Ascending aorta (tissue), 2 donors: ENCODE measurements at regions not wholly inside any gene's neighbourhood (a gene's known extent, or its start where the extent isn't known, plus 50 kb on each side); places are given as distances from the start of the nearest gene placed in this dataset.

ENCODE experiments used
- DNase-seq, 2 donors: peaks; one replicate each; pipeline ENCODE4 v3.0.0-alpha.2; 2019; ENCODE audit warnings: low spot score in 2 of 2
- H3K27ac ChIP-seq, 2 donors: fragments of 200-600 bp; sonication (generic); one replicate each; pipeline ENCODE4 v1.5.1; 2016 to 2017; ENCODE audit warnings: mild to moderate bottlenecking in 1 of 2
- H3K27me3 ChIP-seq: fragments of 200-600 bp; sonication (generic); one replicate; pipeline ENCODE4 v1.5.1; 2017
- H3K36me3 ChIP-seq, 2 donors: fragments of 200-600 bp; sonication (generic); one replicate each; pipeline ENCODE4 v1.5.1; 2016
- H3K4me1 ChIP-seq, 2 donors: fragments of 200-600 bp; sonication (generic); one replicate each; pipeline ENCODE4 v1.5.1; 2016 to 2017; ENCODE audit warnings: mild to moderate bottlenecking in 1 of 2
- H3K4me3 ChIP-seq, 2 donors: fragments of 200-600 bp; sonication (generic); one replicate each; pipeline ENCODE4 v1.5.1; 2016 to 2017; ENCODE audit warnings: mild to moderate bottlenecking in 1 of 2
- H3K9me3 ChIP-seq, 2 donors: fragments of 200-600 bp; sonication (generic); one replicate each; pipeline ENCODE4 v1.5.1; 2016
- intact Hi-C: fragments of 100-400 bp; cut with DNase I; formaldehyde crosslinking; loops from one replicate; pipeline ENCODE4 v1.15.1; 2023
- TF ChIP-seq, protein P1 (sequence below), 3 experiments: fragments of 200-600 bp in 2 of 3; fragments of 450-650 bp in 1 of 3; sonication (generic) in 2 of 3; IDR thresholded peaks; one replicate each; pipeline ENCODE4 v1.5.1; 2016 to 2019; ENCODE audit warnings: antibody characterized with exemption in 3 of 3, mild to moderate bottlenecking in 1 of 3, moderate library complexity in 1 of 3

DNA sequence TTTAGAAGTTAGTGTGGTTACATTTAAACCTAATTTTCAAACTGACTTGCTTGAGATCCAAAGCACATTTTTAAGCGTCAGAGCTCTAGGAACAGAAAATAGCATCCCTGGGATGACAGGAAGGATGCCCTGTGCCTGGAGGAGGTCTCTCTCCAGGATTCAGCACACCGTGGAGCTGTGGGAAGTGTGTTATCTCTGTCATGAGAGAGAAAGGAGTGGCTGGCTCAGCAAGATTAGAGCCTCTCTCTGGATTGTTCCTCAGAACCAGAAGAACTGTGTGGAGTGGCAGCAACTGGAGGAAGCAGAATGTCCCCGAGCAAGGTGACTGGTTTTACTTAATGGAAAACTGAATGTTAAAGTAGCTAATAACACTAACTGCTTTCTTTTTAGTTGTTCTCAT lies 233.6 kb upstream of the TGFBR2 start:
- DNase-seq: no peak
- Histone ChIP-seq H3K36me3 (no peaks in the 10 kb centered on the region), H3K27me3 (no peaks in the 10 kb centered on the region), H3K4me3 (no peak overlapping the region), H3K9me3 (no peaks in the 10 kb centered on the region), H3K27ac (no peak overlapping the region), H3K4me1 (peaks cover 0 to 11% of the 10 kb centered on the region in 2 donors)
- intact Hi-C loops: no loop called here
- TF ChIP-seq, protein P1, sequence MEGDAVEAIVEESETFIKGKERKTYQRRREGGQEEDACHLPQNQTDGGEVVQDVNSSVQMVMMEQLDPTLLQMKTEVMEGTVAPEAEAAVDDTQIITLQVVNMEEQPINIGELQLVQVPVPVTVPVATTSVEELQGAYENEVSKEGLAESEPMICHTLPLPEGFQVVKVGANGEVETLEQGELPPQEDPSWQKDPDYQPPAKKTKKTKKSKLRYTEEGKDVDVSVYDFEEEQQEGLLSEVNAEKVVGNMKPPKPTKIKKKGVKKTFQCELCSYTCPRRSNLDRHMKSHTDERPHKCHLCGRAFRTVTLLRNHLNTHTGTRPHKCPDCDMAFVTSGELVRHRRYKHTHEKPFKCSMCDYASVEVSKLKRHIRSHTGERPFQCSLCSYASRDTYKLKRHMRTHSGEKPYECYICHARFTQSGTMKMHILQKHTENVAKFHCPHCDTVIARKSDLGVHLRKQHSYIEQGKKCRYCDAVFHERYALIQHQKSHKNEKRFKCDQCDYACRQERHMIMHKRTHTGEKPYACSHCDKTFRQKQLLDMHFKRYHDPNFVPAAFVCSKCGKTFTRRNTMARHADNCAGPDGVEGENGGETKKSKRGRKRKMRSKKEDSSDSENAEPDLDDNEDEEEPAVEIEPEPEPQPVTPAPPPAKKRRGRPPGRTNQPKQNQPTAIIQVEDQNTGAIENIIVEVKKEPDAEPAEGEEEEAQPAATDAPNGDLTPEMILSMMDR (IDR thresholded peaks at IDR 0.05): no peak

DNA sequence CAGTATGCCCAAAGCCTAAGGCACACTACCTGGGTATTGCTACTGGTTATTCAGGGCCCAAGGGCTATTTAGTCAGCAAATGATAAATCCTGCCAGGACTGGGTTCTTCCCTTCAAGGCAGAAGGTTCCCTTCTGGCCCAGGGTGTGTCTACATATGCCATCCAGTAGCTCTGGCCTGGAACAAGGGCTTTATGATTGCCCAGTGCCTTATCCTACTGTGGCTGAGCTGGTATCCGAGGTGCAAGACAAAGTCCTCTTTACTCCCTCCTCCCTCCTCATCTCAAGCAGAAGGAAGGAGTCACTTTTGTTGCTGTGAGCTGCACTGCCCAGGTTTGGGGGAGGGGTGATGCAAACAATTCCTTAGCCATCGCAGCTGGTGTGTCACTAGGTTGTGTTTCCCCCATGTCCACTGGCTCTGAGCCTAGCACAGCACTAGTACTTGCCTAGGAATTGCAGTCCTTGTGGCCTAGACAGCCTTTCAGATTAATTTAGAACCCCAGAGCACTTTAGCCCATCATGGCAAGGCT lies 221.8 kb upstream of the TGFBR2 start:
- no peak overlapping the region for H3K27ac ChIP-seq
- no peak overlapping the region for H3K4me3 ChIP-seq
- TF ChIP-seq, protein P1 (IDR thresholded peaks at IDR 0.05): no peak
- no peak for DNase-seq
- H3K9me3 ChIP-seq: peaks cover 0 to 6% of the 10 kb centered on the region in 2 donors
- H3K27me3 ChIP-seq: no peaks in the 10 kb centered on the region
- H3K36me3 ChIP-seq: no peaks in the 10 kb centered on the region
- intact Hi-C loops: no loop called here
- H3K4me1 ChIP-seq: no peaks in the 10 kb centered on the region

DNA sequence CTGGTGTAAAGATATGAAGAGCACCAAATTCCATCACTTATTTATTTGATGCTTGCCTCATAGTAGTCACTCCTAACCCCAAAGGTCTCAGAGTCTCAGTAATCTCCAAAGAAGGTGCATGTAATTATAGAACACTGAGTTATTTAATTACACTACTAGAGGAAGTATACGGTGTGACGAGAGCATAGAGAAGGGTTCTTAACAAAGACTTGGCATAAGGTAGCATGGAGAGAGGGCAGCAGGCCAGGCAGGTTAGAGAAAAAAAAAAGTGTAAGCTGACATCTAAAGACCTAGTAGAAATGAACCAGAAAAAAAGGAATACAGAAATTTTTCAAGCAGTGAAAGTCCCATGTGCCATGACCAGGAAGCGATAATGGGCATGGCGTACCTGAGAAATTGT lies 213.3 kb upstream of the TGFBR2 start:
- DNase-seq: no peak
- no peaks in the 10 kb centered on the region for H3K4me1 ChIP-seq
- TF ChIP-seq, protein P1 (IDR thresholded peaks at IDR 0.05): no peak
- intact Hi-C loops: no loop called here
- H3K27me3 ChIP-seq: no peaks in the 10 kb centered on the region
- H3K9me3 ChIP-seq: no peaks in the 10 kb centered on the region
- H3K36me3 ChIP-seq: no peaks in the 10 kb centered on the region
- no peak overlapping the region for H3K4me3 ChIP-seq
- no peak overlapping the region for H3K27ac ChIP-seq

DNA sequence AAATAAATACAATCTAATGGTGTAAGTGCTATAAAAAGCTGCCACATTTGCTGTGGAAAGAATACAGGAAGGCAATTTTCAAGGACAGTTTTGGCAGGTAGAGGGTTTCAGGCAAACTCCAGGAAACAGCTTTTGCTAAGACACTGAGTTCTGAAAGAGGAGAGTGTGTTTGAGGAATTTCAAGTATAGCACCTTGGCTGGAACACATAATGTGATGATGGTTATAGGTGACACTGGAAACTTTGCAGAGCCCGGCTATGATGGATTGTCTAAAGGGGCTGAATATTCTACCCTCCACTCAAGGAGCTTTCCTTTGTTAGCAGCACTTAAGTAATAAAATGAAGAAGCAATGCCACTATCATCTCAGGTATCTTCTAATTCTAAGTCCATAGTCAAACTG lies 209.4 kb upstream of the TGFBR2 start:
- intact Hi-C loops: no loop called here
- no peak overlapping the region for H3K27ac ChIP-seq
- TF ChIP-seq, protein P1 (IDR thresholded peaks at IDR 0.05): no peak

DNA sequence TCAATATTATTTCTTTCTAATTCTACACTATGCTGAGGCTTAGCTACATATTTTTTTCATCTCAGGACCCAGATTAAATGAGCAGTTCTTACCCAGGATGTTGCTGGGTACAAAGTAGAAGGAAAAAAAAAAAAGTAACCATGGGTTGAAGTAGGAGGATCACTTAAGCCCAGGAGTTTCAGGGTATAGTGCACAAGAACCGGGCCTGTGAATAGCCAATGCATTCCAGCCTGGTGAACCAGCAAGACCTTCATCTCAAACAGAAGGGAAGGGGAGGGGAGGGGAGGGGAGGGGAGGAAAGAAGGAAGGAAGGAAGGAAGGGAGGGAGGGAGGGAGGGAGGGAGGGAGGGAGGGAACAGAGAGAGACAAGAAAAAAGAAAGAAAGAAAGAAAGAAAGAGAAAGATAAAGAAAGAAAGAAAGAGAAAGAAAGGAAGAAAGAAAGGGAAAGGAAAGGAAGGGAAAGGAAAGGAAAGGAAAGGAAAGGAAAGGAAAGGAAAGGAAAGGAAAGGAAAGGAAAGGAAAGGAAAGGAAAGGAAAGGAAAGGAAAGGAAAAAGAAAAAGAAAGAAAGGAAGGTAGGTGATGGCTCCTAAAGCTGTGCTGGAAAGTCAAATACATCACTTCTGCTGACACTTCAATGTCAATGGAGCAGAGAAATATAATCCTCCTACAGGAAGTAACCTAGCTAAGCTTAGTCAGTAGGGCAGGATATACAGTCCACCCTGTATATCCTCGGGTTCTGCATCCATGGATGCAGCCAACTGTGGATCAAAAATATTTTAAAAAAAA lies 206.8 kb upstream of the TGFBR2 start:
- no peak for DNase-seq
- Histone ChIP-seq H3K36me3 (no peaks in the 10 kb centered on the region), H3K4me1 (peaks cover 0 to 5% of the 10 kb centered on the region in 2 donors), H3K27me3 (no peaks in the 10 kb centered on the region), H3K9me3 (peaks cover 0 to 5% of the 10 kb centered on the region in 2 donors), H3K4me3 (no peak overlapping the region), H3K27ac (no peak overlapping the region)
- TF ChIP-seq, protein P1 (IDR thresholded peaks at IDR 0.05): no peak
- intact Hi-C loops: no loop called here

More for the DNA sequence above, 209.4 kb upstream of the TGFBR2 start:
- peaks cover 0 to 3% of the 10 kb centered on the region in 2 donors for H3K4me1 ChIP-seq
- H3K27me3 ChIP-seq: no peaks in the 10 kb centered on the region
- no peak overlapping the region for H3K4me3 ChIP-seq
- H3K36me3 ChIP-seq: no peaks in the 10 kb centered on the region
- H3K9me3 ChIP-seq: peaks cover 0 to 5% of the 10 kb centered on the region in 2 donors
- no peak for DNase-seq
